HG03045 (cell line): ENCODE measurements at regions not wholly inside any gene's neighbourhood (a gene's known extent, or its start where the extent isn't known, plus 50 kb on each side); places are given as distances from the start of the nearest gene placed in this dataset.

Source experiments
- ATAC-seq: cut with Tn5 transposase; IDR thresholded peaks from one replicate; pipeline ENCODE4 v1.9.1; 2021; ENCODE audit warnings: mild to moderate bottlenecking, moderate library complexity; ENCODE audit not compliant: unreplicated experiment

GRCh38 chr7:25358926-25359325 lies 130.6 kb upstream of the NPVF start:
- ATAC-seq, result no peak

DNA sequence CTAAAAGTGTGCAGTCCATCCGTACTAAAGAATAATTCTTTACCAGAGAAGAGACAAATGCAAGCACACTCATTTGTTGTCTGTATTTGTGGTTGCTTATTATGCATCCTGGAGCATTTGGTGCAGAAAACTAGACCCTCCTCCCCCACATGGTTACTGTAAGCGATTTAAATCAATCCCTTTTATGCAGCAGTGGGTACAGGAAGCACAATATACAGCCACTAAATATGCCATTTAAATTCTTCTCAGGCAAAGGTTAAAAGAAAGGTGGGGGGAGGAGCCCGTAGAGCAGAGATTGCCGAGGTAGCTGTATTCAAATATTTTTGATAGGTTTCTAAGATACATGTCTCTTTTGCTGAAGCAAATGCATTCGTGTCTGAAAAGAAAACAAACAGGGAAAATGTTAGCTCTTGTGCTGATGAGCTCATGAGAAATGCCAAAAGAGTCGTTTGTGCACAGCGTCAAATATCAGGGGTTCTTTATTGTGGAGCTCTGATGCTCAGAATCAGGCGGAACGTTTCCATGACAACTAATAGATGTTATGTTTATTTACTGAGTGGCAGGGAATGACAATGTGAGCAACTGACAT lies 131.3 kb upstream of the NPVF start:
- ATAC-seq, result no peak

DNA sequence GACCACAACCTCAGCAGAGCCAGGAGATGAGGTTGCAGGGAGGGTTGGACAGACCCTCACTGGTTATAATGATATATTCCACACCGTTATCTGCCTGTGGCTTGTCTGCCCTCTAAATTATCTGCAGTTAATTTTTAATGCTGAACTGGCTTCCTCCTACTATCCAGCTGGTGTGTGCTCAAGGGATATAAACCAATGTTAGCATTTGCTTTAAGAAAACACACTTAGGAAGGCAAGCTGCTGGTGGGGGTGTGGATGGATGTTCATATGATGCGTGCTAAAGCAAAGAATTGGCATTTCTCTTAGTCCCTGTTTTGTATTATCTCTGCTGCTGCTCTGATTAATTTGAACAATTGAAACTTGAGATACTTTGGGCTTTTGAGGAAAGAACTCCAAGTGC lies 132.2 kb upstream of the NPVF start:
- no peak for ATAC-seq

- no peak for ATAC-seq
These were observed 133.1 kb upstream of the NPVF start for GRCh38 chr7:25361387-25361786.

DNA sequence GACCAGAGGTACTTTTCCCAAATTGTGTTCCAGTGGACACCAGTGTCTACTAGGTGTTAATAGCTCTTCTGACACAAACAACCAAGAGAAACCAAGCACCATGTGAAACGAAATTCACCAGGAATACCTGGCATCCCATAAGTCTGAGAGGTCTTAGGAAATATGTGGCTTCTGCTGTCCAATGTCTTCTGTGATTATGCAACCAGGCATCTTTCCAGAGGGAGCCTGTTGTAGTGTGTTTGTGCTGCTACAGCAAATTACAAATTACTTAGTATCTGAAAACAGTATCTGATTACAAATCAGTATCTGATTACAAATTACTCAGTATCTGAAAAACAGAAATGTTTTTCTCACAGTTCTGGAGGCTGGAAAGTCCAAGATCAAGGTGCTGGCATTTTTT lies 133.6 kb upstream of the NPVF start:
- no peak for ATAC-seq

DNA sequence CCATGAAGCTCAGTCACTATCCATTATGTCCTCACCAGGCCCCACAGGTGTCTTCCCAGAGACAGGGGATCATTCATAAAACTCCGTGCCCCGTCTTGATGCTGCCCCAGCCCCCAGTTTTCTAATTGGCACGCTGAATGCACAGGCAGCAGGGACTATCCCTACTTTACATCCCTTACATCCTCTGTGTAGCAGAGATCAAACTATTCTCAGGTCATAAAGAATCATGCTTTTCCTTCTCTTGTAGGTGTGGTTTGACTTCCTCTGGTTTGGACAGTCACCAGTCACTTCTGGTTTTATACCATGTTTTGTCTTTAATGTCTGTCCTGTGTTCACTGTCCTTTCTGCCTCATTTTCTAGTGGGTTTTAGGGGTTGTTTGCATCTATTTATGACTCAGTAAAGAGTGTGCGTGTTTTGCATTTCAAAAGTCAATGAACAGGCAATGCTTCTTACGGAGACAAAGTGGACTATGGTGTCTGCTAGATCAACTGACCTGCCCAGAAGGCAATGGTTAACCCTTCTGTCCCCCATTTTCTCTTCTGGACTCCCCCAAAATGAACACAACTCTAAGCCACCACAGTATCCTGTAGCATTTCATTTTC lies 140.4 kb upstream of the NPVF start:
- no peak for ATAC-seq

GRCh38 chr7:25369786-25370185 lies 141.5 kb upstream of the NPVF start:
- ATAC-seq, result no peak

- no peak for ATAC-seq
These were observed 143.7 kb upstream of the NPVF start for GRCh38 chr7:25371972-25372371.

DNA sequence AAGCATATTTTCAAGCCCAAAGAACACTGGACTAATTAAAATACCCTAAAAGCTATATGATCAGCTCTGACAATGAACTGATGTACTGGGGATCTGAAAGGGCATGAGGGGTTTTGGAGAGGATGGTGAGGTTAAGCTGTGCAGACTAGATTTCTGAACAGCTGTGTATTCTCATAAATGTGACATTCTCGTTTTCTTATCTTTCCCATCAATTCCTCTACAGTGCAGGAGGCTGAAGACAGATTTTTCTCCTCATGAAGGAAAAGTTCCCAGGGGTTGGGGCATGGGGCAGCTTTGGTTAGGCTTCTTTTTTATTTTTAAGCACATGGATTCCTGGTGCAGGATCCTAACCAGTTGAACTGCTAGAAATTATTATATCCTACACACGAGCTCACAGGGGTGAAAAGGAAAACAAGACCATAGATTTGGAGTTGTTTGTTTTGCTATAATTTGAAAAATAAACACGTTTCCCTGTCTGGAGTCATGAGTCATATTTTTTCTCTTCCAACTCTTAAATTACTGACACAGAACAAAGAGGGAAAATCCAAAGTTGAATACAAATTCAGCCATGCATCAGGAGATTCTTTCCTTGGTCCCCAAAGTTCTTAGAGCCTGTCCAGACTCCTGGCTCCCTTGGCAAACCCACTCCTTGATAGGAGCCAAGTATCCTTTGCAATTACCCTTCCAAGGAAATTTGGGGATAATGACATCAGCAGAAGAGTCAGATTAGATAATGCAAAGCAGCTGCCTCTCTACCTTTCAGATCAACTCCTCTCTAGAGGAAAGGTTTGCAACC lies 147.7 kb upstream of the NPVF start:
- no peak for ATAC-seq

- ATAC-seq, result no peak
These were observed 151.3 kb upstream of the NPVF start for GRCh38 chr7:25379351-25380300.

DNA sequence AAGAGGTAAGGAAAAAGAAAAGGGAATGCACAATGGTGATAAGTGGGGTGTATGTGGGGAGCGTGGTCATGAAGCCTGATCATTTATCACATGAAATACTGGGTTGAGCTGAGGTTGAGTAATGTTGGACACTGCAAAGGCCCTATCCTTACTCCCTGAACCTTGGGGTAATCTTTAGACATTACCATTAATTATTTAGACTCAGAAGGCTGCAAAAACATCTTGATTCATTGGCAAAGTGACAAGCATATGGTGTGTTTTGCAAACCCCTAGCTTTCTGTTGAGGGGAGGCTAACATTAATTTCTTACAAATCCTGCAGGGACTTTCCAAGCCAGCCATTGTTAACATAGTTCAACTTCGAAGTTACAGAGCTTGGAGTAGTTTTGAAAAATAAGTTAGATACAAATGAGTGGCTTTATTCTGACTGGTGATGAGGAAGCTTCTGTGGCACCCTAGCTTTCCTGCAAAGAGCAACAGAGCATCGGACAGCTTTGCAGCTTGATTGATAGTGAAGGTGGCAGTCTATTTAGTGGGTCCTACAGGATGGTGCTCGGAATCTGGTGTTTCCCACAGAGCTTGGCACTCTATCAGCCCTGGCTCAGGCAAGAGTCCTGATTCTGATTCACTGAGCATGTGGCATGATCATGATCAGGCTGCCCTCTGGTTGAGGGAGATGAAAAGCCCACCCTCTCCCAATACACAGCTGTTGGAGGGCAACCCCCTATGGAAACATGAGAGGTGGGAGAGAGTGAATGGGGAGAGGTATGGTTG lies 153.7 kb upstream of the NPVF start:
- ATAC-seq, result no peak

- ATAC-seq, result no peak
These were observed 154.6 kb upstream of the NPVF start for GRCh38 chr7:25382869-25383268.

- ATAC-seq, result no peak
These were observed 155.1 kb upstream of the NPVF start for GRCh38 chr7:25383402-25383801.

DNA sequence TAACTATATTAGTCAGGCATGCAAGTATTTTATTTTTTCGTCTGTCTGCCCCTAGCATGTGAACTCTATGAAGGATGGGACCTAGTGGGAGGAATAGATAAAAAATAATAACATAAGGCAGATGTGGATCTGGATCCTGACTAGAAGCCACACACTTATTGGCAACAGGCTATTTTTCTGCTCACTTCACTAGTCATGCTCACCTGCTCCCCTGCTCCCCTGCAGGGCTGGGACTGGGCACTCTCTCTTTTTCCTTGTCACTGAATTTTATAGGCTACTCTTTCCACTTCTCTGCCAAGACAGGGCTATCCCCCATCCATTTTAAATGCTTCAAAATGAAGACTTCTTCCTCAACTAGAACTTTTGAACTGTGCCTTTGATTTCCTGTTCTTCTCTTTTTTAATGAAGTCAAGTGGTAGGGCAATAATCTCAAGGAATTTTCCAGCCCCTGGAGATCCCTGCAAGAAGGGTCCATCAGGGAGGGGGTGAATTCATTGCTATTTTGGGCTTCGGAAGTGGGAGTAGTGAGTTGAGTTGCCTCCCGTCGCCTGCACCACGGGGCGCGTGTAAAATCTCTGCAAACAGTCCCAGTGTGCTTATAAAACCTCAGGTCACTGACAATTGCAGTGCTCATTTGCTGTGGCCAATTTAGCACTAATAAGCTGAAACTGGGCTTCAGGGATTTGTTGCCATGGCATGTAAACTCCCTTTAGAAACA lies 156.7 kb upstream of the NPVF start:
- ATAC-seq, result no peak

- no peak for ATAC-seq
These were observed 157.3 kb upstream of the NPVF start for GRCh38 chr7:25385506-25386136.

DNA sequence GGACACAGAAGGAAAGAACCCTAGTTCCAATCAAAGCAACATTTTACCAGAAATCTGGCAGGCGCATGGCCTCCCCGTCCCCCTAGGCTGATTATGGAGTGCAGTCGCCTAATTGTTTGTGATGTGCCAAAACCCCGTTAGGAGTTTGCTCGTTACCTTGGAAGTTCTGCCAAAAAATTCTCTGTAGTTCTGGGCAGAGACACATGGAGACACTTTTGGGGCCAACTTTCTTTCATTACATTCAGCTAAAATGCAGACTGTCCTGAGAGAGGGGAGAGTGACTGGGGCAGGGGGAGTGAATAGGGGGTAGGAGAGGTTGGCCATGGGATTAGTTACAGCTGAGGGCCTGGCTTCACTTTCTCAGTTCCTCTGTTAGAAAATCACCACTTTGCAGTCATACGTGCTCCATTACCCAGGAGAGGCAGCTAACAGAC lies 158.0 kb upstream of the NPVF start:
- no peak for ATAC-seq

DNA sequence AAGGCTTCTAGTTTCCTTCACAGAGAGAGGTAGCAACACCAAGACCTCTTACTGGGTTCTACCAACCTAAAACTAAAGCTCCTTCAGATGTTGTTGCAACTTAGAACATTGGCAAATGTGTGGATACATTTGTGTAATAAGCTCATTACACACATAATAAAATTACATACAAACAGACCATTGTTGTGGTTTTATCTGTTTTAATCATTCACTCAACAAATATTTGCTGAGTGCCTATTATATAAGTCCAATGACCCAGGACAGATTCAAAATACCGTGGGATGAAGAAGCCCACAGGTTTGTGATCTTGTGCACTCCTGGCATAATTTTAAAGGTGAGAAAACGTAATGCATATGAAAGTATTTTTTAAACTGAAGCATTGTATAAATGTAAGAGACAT lies 160.4 kb upstream of the NPVF start:
- ATAC-seq, result no peak

DNA sequence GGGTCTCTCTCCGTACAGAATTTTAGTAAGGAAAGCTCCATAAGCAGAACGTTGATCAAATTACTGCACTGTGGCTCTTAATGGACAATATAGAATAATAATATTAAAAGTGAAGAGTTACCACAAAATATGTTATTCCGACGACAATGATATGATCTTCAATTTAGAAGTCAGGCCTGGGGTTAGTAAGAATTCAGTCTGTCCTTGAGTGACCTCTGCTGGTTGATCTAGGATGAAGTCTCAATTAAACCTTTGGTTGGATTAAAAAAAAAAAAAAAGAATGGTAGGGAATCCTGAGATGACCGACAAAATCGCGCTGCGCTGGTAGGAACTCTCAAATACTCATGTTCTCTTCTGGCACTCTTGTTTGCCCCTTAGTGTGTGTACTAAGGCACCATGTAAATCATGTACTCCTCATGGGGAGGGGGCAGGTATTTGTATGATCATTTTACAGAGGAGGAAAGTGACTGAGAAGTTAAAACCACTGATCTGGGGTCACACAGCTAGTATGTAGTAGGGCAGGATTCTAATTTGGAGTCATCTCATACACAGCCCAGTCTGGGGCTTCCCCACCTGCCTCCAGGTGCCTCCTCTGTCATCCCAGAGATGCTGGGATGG lies 161.3 kb upstream of the NPVF start:
- no peak for ATAC-seq

GRCh38 chr7:25391295-25391861 lies 163.1 kb upstream of the NPVF start:
- no peak for ATAC-seq
